ENCODE measurements at regions not wholly inside any gene's neighbourhood (a gene's known extent, or its start where the extent isn't known, plus 50 kb on each side); places are given as distances from the start of the nearest gene placed in this dataset.

- DNase-seq = no peak
Measured at GRCh38 chr1:239322369-239322768, 64.0 kb upstream of the CHRM3 start.

- DNase-seq = no peak
Measured at GRCh38 chr1:239321877-239322276, 64.5 kb upstream of the CHRM3 start.

GRCh38 chr1:239317948-239318347 is 68.4 kb upstream of the CHRM3 start:
- DNase-seq = no peak

GRCh38 chr1:239315631-239316217 is 70.6 kb upstream of the CHRM3 start:
- no peak for DNase-seq

GRCh38 chr1:239311331-239311730 is 75.0 kb upstream of the CHRM3 start:
- no peak for DNase-seq

- DNase-seq = peak; percentile 42
Measured at GRCh38 chr1:239308701-239309333, 77.6 kb upstream of the CHRM3 start.

- DNase-seq = no peak
Measured at GRCh38 chr1:239307886-239308285, 78.5 kb upstream of the CHRM3 start.

GRCh38 chr1:239306426-239306825 is 79.9 kb upstream of the CHRM3 start:
- no peak for DNase-seq

- no peak for DNase-seq
Measured at GRCh38 chr1:239303289-239303688, 83.1 kb upstream of the CHRM3 start.

- no peak for DNase-seq
Measured at GRCh38 chr1:239302696-239303095, 83.7 kb upstream of the CHRM3 start.

GRCh38 chr1:239301251-239301650 is 85.1 kb upstream of the CHRM3 start:
- DNase-seq = no peak

GRCh38 chr1:239297910-239298309 is 88.5 kb upstream of the CHRM3 start:
- DNase-seq = no peak

- no peak for DNase-seq
Measured at GRCh38 chr1:239293350-239294110, 92.8 kb upstream of the CHRM3 start.

- DNase-seq = no peak
Measured at GRCh38 chr1:239288820-239289554, 97.4 kb upstream of the CHRM3 start.

GRCh38 chr1:239287296-239287695 is 99.1 kb upstream of the CHRM3 start:
- DNase-seq = no peak

GRCh38 chr1:239283216-239283615 is 103.2 kb upstream of the CHRM3 start:
- DNase-seq = no peak

GRCh38 chr1:239282411-239282810 is 104.0 kb upstream of the CHRM3 start:
- no peak for DNase-seq

GRCh38 chr1:239276051-239276450 is 110.3 kb upstream of the CHRM3 start:
- no peak for DNase-seq

- DNase-seq = no peak
Measured at GRCh38 chr1:239274242-239274830, 112.0 kb upstream of the CHRM3 start.

- DNase-seq = no peak
Measured at GRCh38 chr1:239270509-239270908, 115.9 kb upstream of the CHRM3 start.

GRCh38 chr1:239269706-239270105 is 116.7 kb upstream of the CHRM3 start:
- no peak for DNase-seq

- no peak for DNase-seq
Measured at GRCh38 chr1:239268941-239269340, 117.4 kb upstream of the CHRM3 start.

GRCh38 chr1:239268007-239268406 is 118.4 kb upstream of the CHRM3 start:
- no peak for DNase-seq

Measured in activated CD4-positive, alpha-beta T cell treated with anti-CD3 and anti-CD28 coated beads, Interleukin-2, Interleukin-6, amounts not matched to agents 100 ng/mL and 50 ng/mL, durations not matched to agents 16 hours and 8 hours (primary cell).